ENCODE measurements at regions not wholly inside any gene's neighbourhood (a gene's known extent, or its start where the extent isn't known, plus 50 kb on each side); places are given as distances from the start of the nearest gene placed in this dataset.

DNA sequence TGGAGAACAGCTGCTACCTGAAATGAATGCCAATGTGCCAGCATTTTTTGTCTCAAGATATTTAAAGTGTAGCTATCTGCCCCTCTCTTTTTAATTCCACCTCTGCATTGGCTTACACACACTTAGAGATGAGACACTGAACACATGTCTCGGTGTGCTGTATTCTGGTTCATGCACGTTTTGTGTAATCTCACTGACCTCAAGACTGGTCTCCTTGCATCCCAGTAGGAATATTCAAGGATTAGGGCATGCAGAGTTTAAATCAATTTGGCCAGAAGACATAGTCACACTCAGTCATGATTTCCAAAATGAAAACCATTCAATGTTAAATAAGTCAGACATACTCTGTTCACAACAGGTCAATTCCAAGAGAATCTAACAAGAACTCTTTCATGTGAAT is 561.8 kb upstream of the TUSC1 start:
- intact Hi-C loops (cut with DNase I; ENCODE audit: low total_unique reads) = no loop called here
- no peak overlapping the region for H3K4me3 ChIP-seq (ENCODE audit: low read depth, poor library complexity, severe bottlenecking)
- 91 to 94% methylated on average over 2 of the region's 2 CpGs for WGBS, 2 donors
- DNase-seq (ENCODE audit: low spot score in 2 of 2) = no peak
- no peak for TF ChIP-seq POLR2A (IDR thresholded peaks at IDR 0.05)

DNA sequence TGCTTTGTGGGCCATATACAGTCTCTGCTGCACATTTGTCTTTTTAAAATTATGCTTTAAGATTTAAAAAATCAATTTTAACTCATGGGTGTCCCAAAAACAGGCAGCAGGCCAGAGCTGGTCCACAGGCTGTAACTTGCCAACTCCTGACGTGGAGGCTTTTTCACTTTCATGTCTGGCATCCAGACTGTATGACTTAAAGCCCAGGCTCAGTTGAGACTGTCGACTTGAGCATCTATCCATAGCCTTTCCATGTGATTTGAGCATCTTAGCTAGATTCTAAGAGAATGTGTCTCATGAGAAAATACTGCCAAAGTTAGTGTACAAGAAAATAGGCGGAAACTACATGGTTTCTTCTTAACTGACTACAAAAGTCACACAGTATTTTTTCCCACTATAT is 559.0 kb upstream of the TUSC1 start:
- intact Hi-C loops (cut with DNase I; ENCODE audit: low total_unique reads) = no loop called here
- TF ChIP-seq, protein P1, sequence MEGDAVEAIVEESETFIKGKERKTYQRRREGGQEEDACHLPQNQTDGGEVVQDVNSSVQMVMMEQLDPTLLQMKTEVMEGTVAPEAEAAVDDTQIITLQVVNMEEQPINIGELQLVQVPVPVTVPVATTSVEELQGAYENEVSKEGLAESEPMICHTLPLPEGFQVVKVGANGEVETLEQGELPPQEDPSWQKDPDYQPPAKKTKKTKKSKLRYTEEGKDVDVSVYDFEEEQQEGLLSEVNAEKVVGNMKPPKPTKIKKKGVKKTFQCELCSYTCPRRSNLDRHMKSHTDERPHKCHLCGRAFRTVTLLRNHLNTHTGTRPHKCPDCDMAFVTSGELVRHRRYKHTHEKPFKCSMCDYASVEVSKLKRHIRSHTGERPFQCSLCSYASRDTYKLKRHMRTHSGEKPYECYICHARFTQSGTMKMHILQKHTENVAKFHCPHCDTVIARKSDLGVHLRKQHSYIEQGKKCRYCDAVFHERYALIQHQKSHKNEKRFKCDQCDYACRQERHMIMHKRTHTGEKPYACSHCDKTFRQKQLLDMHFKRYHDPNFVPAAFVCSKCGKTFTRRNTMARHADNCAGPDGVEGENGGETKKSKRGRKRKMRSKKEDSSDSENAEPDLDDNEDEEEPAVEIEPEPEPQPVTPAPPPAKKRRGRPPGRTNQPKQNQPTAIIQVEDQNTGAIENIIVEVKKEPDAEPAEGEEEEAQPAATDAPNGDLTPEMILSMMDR (IDR thresholded peaks at IDR 0.05) = no peak
- no peak for TF ChIP-seq POLR2A (IDR thresholded peaks at IDR 0.05)
- WGBS, 2 donors = 42 to 46% methylated on average over 3 of the region's 3 CpGs
- no peak for DNase-seq (ENCODE audit: low spot score in 2 of 2)
- H3K4me3 ChIP-seq (ENCODE audit: low read depth, poor library complexity, severe bottlenecking) = no peak overlapping the region

DNA sequence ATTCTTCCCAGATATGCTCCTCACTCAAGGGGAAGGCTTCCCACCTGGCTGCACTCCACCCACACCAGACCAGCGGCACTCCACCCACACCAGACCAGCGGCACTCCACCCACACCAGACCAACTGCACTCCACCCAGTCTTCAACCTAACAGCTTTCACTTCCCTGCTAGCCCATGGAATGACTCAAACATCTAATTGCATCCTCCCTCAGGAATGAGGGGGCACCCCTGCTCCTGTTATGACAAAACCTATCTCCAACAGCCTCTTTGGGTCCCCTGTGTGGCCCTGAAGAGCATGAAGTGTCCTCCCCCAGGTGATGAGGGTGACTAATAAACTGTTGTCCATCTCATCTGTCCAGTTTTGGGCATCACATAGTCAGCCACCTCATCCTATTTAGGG is 556.6 kb upstream of the TUSC1 start:
- WGBS, 2 donors = 45 to 74% methylated on average over 2 of the region's 2 CpGs
- no peak overlapping the region for H3K4me3 ChIP-seq (ENCODE audit: low read depth, poor library complexity, severe bottlenecking)
- intact Hi-C loops (cut with DNase I; ENCODE audit: low total_unique reads) = no loop called here
- no peak for DNase-seq (ENCODE audit: low spot score in 2 of 2)
- no peak for TF ChIP-seq POLR2A (IDR thresholded peaks at IDR 0.05)
- TF ChIP-seq, protein P1 (IDR thresholded peaks at IDR 0.05) = no peak

DNA sequence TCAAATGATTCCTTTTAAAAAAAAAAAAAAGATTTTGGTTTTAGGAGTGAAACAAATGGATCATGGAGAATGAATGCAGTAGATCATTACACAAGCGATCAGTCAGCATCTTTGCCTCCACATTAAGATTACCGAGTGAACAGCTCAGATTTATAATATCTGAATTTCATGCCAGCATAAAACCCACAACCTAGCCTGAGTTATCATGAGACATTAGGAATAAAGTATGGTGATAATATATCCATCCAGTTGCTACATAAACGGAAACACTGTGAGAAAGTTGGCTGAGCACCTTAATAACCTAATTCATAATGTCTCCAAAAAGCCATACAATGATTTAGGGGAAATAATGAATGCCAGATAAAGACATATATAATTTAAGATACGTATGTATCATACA is 553.1 kb upstream of the TUSC1 start:
- 69 to 76% methylated on average over 4 of the region's 4 CpGs for WGBS, 2 donors
- intact Hi-C loops (cut with DNase I; ENCODE audit: low total_unique reads) = no loop called here
- TF ChIP-seq POLR2A (IDR thresholded peaks at IDR 0.05) = no peak
- TF ChIP-seq, protein P1 (IDR thresholded peaks at IDR 0.05) = no peak
- DNase-seq (ENCODE audit: low spot score in 2 of 2) = no peak
- H3K4me3 ChIP-seq (ENCODE audit: low read depth, poor library complexity, severe bottlenecking) = no peak overlapping the region

DNA sequence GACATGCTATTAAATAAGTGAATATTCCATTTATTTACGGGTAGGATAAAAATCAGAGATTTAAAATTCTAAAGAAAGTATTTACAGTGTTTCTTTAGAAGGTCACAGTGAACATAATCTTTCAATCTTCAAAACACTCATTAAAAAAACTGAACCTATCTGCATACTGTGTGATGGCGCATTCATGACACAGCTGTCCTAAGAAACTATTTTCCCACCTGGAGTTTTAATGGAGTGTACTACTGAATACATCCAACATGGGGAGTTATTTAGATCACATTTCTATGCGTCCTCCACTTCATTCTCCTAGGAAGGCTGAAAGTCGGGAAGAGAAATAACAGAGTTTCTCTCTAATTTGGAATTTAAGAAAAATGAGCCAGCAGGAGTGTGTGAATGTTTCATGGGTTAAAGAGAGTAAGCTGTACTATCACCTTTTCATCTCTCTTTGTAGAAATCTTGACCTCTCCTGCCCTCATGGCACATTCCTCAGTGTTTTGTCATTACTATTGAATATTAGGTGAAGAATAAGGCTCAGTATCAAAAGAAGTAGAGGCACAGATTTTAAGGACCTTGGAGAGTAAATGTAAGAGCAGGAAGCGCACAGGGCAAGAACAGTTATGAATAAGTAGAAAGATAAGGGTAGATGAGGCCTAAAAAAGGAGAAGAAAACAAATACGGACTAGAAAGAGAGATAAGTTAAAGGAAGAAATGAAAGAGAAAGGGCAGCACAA is 551.2 kb upstream of the TUSC1 start:
- WGBS, 2 donors = 87 to 90% methylated on average over 6 of the region's 6 CpGs
- intact Hi-C loops (cut with DNase I; ENCODE audit: low total_unique reads) = no loop called here
- TF ChIP-seq, protein P1 (IDR thresholded peaks at IDR 0.05) = no peak
- no peak for TF ChIP-seq POLR2A (IDR thresholded peaks at IDR 0.05)
- no peak for DNase-seq (ENCODE audit: low spot score in 2 of 2)
- H3K4me3 ChIP-seq (ENCODE audit: low read depth, poor library complexity, severe bottlenecking) = no peak overlapping the region

DNA sequence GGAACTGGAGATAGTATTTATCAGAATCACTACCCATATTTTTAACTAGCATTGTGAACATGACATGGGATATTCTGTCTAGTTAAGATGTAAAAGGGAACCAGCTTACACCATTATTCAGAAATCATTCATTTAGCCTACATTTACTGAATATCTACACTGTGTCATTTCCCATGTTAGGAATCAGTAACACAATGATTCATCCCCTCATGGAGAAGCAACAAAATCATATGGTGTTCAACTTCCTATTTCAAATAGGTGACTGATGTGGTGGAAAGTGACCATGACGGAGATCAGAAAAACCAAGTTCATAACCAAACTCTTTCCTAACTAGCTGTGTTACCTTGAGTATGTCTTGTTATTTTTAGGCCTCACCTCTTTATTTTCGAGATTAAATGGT is 550.0 kb upstream of the TUSC1 start:
- TF ChIP-seq, protein P1 (IDR thresholded peaks at IDR 0.05) = no peak
- TF ChIP-seq POLR2A (IDR thresholded peaks at IDR 0.05) = no peak
- H3K4me3 ChIP-seq (ENCODE audit: low read depth, poor library complexity, severe bottlenecking) = no peak overlapping the region
- intact Hi-C loops (cut with DNase I; ENCODE audit: low total_unique reads) = no loop called here
- 66 to 73% methylated on average over 2 of the region's 2 CpGs for WGBS, 2 donors
- no peak for DNase-seq (ENCODE audit: low spot score in 2 of 2)

Measured in lower leg skin (tissue), 4 donors.